HG02970 (cell line): ENCODE measurements at regions not wholly inside any gene's neighbourhood (a gene's known extent, or its start where the extent isn't known, plus 50 kb on each side); places are given as distances from the start of the nearest gene placed in this dataset.

ENCODE experiments used
- ATAC-seq: cut with Tn5 transposase; IDR thresholded peaks from one replicate; pipeline ENCODE4 v1.9.1; 2021; ENCODE audit warnings: mild to moderate bottlenecking, moderate library complexity, moderate number of reproducible peaks; ENCODE audit not compliant: unreplicated experiment, low FRiP score

DNA sequence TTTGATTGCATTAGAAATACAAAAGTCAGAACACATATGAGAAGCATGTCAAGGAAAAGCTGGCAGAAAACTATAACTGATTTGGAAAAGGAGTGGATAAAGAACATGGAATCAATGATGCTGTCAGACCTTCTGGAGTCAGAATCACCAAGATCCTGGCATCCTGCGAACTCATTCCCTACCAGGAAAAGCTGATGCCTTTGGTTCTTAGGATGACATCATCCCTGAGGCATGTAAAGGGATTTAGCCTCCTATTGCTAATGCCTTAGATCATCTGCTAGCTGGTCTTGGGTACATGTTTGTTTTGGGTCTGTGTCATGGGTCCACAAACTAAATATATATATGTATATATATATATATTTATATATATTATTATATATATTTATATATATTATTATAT, 680.7 kb downstream of the EPHA4 start:
- ATAC-seq = no peak

DNA sequence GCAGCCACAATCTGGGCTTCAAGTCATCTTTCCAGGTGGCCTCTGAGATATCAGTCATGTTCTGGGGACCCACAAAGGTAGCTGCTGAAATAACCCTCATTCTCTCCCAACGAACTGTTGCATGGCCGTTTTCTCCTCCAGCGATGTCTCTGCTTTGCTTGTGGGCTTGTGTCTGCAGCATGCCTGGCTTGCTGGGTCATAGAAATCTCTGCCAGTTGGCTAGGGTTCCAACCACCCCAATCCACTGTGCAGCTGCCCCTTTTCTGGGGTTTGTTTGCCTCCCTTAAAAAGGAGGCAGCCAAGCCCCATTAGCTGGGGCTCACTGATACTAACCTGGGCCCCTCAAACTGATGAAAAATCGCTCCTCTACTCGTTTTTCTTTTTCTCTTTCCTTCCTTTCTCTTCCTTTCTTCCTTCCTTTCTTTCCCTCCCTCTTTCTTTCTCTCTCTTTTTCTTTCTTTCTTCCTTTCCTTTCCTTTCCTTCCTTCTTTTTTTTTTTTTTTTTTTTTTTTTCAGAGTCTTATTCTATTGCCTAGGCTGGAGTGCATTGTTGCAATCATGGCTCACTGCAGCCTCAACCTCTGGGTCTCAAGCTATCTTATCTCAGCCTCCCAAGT, 680.0 kb downstream of the EPHA4 start:
- no peak for ATAC-seq

DNA sequence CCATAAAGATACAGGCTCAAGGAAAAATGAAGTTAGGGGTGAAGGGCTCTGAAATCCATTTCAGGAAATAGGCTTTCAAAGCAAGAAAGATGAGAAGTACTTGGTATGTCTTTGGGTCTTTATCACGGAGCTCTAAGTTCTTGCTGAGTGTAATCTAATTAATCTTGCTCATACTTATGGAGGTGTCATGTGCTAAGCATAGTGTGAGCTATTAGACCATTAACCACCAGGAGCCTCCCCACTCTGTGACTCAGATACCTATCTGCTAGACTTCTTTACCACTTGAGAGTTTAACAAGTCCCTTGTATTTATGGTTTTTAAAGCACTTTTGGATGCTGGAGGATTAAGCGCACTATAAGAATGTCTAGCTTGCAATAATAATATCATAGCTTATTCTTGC, 678.7 kb downstream of the EPHA4 start:
- ATAC-seq = no peak

DNA sequence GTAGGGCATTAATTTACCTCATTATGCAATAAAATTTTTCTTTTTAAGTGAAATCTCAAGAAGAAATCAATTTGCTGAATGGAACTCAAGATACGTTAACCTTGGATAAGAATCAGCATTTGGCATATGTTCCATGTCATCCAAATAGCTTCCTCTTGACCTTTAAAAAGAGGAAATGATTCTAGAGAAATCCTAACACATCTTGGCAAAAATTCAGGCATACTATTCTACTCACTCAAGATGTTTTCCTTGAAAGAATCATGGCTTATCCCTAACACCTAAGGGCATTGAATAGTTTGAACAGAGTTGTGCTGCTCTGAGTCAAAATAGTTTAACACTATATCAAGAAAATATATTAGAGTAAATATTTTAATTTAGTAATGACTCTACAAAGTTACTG, 678.0 kb downstream of the EPHA4 start:
- no peak for ATAC-seq

DNA sequence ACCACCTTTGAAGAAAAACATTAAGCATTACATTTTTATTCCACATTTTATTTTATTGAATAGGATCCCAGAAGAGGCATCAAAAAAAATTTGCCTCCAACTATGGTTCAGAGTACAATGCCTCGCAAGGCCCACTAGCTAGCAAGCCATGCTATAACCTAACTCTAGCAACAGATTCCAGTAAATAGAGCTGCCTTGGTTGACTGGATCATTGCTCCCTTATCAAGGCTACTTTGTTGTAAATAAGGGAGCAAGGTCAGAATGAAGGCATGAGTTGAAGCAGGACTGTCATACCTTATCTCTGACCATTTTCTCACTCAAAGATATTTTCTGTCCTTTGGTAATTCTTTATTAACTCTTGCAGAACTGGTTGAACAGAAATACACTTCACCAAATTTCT, 672.6 kb downstream of the EPHA4 start:
- ATAC-seq = no peak

DNA sequence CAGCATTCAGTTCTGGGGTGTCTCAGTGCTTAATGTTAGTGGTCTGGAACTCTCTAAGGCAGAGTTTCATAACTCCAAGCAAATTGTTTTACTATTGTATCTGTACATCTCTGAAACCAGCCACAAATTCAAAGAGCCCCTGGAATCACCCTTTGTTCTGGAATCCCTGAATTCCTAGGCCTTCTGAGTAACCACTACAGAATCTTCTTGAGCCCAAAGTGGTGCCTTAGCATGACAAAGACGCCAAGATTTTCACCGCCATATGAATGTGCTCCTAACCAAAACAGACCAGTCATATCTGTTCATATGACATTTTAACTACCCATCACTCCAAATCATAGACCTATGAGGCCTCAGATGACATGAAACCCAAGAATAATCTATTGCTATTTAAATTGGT, 668.1 kb downstream of the EPHA4 start:
- no peak for ATAC-seq

DNA sequence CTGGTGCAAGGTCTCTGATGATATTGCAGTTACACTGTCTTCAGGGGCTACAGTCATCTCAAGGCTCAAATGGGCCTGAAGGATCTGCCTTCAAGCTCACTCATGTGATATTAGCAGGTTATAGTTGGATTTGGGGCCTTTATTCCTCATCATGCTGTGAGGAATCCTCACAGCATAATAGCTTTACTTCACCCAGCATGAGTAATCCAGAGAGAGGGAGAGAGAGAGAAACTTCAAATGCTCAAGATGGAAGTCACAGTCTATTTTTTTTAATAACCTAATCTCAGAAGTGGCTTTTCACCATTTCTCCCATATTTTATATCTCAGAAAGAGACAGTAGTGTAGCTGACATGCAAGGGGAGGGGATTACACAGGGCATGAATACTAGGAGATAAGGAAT, 658.7 kb downstream of the EPHA4 start:
- ATAC-seq = no peak

DNA sequence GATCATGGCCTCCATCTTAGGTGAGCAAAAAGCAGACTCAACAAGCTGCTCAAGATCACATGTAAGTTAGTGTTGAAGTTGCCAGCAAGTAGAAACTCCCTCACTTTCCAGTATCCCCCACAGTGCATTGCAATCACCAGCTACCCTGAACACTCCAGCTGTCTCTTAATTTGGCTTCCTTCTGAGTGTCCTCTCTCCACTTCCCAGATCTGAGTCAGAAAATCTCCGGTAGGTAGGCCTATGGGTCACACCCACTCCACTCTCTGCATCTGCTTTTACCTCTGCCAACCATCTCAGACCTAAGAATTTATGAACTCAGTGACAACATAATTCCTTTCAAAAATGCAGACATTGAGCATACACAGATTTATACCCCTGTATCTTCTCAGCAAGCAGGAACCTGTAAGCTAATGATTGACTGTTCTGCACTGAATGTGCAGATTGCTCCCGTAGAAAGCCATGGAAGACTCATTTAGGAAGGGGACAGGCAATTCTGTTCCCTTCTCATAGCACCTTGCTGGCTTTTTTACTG, 656.9 kb downstream of the EPHA4 start:
- ATAC-seq = no peak

DNA sequence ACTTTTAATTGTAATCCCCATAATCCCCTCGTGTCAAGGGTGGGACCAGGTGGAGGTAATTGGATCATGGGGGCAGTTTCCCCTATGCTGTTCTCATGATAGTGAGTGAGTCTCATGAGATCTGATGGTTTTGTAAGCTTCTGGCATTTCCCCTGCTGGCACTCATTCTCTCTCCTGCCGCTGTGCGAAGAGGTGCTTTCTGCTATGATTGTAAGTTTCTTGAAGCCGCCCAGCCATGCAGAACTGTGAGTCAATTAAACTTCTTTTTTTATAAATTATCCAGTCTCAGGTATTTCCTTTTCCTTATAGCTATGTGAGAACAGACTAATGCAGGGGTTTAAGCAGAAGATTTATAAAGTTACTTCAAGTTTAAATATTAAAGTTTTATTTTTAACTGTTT, 655.2 kb downstream of the EPHA4 start:
- no peak for ATAC-seq

DNA sequence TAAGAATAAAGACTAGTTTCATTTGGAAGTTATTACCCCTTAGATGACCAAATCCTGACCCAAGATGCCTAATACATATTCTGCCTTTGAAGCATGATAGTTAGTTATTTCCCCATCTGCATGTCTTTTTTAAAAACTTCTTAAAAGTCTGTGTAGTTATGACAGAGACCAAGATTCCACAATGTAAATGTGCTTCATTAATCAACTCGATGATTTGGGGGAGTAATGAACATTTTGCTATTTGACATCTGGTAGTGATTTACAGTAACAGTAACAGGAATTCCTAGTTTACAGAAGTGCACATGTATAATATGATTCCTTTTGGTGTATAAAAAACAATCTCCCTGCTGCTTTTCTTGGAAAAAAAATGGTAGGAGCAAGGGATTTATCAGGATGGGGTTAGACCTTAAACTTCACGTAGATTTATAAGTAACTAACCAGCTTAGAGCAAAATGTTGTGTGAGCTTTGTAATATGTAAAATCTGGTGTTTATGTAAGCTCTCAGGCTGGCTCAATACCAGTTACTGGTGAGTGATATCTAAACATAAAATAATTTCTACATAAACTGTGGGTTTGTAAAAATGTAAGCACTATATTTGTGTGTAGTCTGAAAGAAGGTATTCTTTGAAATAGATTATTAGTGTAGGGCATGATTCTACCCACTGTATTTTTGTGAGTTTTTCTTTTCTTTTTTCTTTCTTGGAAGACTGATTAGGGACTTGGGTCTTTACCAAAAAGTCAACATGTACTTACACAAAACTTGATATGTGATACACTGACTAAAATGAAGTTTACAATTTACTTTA, 641.6 kb downstream of the EPHA4 start:
- ATAC-seq = no peak

DNA sequence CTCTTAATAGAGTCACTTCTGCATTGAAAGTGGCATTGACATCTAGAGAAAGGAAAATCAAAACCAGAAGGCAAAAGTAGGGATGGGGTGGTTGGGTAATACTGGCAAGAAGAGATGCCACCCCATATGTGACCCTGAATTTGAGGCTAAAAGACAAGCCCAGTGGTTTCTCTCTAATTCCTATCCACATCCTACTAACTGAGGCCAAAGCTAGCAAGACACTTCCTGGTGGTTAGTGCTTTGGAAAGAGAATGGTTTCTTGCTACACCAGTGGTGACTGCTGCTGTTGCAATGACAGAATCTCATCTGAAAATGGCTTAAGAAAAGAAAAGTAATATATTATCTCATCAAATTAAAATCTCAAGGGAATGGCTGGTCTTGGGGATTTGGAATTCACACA, 640.6 kb downstream of the EPHA4 start:
- no peak for ATAC-seq

DNA sequence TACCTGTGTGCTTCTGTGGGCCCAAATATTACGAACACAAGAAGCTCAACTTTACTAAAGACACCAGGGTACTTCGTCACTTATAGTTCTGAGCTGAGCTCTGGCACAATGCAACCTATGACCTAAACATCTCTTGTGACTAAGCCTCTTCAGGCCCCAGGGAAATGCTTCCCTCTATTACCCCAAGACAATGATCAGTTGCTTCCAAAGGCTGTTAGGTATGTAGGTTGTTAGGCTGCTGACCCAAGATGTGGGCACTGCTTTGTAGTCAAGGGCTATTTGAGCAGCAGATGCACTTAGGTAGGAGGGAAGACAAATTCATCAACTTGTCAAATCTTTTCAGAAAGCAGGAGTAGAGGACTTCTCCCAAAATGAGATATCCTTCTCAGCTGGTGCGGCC, 640.1 kb downstream of the EPHA4 start:
- ATAC-seq = no peak

DNA sequence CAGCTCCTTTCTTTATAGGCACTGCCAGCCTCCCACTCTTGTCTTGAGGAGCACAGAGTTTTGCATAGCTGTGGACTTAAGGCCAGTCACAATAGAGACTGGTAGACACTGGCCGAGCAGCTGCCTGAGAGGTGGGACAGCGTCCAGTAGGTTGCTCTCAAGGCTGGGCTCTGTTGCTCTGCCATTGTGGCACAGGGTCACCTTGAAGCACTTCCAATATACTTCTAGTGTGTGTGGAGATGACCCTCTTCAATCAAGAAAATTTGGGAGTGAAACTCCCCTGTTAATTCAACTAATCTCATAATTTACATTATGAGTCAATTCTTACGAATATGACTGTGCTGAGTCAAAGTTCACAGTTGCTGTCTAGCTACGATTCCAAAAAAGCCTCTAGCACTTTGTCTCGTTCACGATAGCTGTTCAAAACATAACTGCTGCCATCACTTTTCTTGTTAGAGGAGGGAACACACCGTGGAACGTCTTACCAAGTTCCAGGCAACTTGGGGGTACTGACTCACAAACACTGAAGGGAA, 636.2 kb downstream of the EPHA4 start:
- no peak for ATAC-seq

DNA sequence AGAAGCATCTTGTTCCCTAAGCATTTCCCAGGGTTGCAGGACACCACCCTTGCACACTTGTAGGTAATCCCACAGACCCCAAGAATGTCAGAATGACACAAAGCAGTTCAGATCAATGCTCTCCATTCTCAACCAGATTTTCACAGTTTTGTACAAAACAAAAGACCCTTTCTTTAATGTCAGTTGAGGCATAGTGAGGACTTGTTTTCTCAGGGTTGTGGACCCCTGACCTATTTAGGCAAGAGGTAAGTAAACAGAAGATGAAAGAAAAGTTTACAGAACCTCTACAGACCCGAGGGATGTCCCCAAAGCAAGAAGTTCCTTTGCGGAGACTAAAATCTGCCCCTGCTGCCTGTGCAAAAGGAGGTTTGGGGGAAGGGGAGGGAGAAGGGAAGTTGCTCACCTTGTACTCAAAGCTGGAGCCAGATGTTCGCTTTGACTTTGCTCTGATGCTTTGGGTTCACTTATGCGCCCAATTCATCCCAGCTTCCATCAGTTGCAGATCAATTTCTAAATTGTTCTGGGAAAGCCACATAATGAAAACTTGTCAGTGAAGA, 635.4 kb downstream of the EPHA4 start:
- no peak for ATAC-seq

DNA sequence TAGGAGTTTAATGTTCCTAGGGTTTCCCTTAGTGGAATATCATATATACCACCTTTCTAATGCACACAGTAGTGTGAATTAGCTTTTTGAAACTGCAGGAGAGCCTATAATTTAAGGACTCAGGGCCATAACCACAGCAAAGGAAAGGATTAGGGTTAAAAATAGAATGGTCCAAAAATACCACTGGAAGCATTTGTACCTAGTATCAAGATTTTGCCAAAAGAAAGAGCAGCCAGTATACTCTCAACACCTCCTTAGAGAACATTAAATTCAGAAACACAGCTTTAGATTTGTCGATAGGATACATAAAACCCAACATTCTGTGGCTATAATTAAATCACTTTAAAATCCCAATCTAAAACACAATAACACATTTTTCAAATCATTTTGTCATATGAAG, 634.9 kb downstream of the EPHA4 start:
- ATAC-seq = no peak

DNA sequence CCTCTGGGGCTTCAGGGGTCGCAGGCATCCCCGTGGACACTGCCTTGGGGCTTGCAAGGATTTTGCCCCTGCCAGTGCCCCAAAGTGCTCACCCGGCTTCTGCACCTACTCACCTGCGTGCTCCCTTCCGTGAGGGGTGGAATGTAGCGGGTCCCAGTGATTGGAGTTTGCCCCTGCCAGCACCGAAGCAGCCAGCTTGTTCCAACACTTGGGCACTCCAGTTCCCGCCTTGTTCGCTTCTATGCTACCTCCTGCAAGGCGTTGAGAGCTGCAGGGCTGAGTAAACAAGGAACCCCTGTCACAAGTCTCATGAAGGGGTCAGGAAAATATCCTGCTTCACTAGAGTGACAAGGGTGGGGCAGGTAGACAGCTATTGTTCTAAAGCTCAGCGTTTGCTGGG, 631.5 kb downstream of the EPHA4 start:
- ATAC-seq = no peak

DNA sequence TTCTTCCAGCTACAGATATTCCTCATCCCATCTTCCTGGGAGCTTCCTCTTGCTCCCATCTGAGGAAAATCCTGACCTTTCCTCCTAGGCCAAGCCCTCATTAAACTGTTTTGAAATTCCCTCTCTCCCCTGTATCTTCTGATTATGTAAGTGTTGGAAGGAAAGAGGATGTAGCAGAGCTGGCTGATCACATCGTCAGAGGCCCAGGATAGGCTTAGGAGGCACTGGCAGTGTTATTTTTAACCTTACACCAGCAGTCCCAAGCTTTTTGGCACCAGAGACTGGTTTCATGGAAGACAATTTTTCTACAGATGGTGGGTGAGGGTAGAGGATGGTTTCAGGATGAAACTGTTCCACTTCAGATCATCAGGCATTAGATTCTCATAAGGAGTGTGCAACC, 630.4 kb downstream of the EPHA4 start:
- ATAC-seq = no peak

DNA sequence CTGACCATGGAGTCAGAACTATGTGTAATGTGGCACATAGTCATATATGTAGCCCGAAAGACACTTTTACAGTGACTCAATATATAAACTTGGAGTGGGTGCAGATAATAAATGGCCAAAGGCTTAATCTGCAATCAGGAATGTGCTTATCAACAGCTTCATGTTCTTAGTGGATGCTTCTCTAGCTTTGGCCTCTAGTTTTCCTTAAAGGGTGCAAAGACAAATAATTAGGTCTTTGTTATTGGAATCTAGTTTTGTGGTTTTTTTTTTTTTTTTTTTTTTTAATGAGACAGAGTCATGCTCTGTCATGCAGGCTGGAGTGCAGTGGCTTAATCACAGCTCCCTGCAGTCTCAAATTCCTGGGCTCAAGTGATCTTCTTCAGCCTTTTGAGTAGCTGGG, 625.6 kb downstream of the EPHA4 start:
- no peak for ATAC-seq

DNA sequence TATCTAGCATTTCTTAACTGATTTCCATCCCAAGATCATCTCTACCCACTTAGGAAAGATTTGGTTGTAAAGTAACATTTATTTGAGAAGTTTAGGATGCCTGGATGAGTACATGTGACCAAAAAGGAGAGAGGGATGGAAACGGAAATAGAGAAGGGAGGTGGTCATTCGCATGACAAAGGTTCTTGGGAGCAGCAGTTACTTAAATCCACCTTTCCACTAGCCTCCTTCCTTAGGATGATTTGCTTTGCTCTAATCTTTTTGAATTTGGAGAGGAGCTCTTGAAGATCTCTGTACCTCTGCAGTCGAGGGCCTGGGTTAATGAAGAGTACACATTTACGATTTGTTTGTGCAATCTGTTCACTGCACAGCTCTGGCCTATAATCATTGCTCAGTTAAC, 623.5 kb downstream of the EPHA4 start:
- no peak for ATAC-seq

DNA sequence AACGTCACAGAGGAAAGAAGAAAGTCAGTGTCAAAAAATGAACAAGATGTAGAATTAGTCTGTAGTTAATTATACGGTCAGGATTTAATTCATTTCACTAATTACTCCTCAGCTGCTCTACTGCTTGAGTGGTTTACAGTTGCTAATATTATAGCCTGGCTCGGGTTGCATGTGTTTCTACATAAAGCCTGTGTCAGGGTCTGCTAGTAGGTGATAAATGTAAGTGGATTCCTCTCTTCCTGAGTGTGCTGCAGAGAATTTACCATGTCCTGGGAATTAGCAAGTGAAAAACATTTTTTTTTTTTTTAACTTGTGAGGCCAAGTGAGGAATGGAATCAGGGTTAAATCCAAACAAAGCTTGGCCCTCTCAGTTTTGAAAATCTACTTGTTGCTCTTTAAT, 622.6 kb downstream of the EPHA4 start:
- no peak for ATAC-seq

DNA sequence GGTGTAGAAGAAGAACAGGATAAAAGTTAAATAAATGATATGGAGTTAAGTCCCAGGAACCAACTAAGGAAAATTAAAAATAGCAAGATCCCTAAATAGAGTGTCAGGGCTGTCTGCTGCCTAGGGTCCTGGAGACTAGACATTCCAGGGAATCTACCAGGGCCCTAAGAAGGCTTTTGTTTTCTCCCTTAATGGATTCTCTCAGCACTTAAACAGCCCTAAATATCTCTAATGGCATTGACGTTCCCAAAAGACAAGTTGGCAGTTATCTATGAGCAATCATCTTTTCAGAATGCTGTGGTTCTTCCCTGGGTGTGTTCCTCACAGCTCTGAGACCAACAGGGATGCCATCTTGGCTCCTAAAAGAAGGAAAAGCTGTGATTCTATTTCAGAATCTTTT, 616.3 kb downstream of the EPHA4 start:
- ATAC-seq = no peak

DNA sequence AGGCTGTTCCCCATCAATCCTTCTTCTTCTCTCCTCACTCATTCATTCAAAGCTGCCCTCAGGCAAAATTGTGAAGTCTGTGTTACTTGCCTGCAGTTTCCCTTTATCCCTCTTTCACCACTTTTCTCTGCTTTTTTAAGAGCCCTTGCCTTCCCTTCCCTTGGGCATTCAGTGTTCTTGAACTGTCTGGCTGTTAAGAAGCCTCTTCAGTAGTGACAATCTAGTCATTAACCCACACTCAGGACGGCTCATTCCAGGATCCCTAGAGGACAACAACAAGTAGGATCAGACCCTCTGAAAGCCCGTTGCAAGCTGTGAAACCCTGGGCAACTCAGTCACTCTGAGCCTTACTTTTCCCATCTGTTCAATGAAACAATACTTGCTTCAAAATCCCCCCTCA, 615.7 kb downstream of the EPHA4 start:
- no peak for ATAC-seq
